ENCODE measurements at regions not wholly inside any gene's neighbourhood (a gene's known extent, or its start where the extent isn't known, plus 50 kb on each side); places are given as distances from the start of the nearest gene placed in this dataset.

GRCh38 chr22:17303840-17304779 is 65.2 kb upstream of the CECR2 start:
- no peak overlapping the region for H3K4ac ChIP-seq (ENCODE audit: low read depth, low read length)
- no peak overlapping the region for H2BK20ac ChIP-seq (ENCODE audit: low read depth, low read length, poor library complexity, severe bottlenecking)
- H2BK12ac ChIP-seq (ENCODE audit: insufficient read length, low read depth, low read length): no peak overlapping the region
- no peak for DNase-seq
- no peak overlapping the region for H3T11ph ChIP-seq (ENCODE audit: low read length)
- no peak overlapping the region for H3K27ac ChIP-seq (ENCODE audit: insufficient read length, low read depth, low read length)
- H3K23me2 ChIP-seq (ENCODE audit: insufficient read length, low read depth, low read length, poor library complexity, severe bottlenecking): no peaks in the 10 kb centered on the region
- no peak overlapping the region for H2AK5ac ChIP-seq (ENCODE audit: insufficient read length, low read length)
- H3K27ac Mint-ChIP-seq: no peak overlapping the region; a peak in 1 of 7 replicates
- H3K9me3 Mint-ChIP-seq: peaks cover 7 to 9% of the 10 kb centered on the region in 2 experiments
- no peak overlapping the region for H3K4me2 ChIP-seq (ENCODE audit: insufficient read depth, insufficient read length, low read length)
- no peak for TF ChIP-seq CTCF (conservative IDR thresholded peaks at IDR 0.05)
- peaks cover 9 to 33% of the 10 kb centered on the region in 2 experiments for H3K4me1 Mint-ChIP-seq
- no peak overlapping the region for H3K56ac ChIP-seq (ENCODE audit: insufficient read length, low read depth, low read length)
- H3K14ac ChIP-seq (ENCODE audit: insufficient read depth, low read length): no peak overlapping the region
- no peak overlapping the region for H2AFZ ChIP-seq (ENCODE audit: low read length)
- H4K91ac ChIP-seq (ENCODE audit: insufficient read length, low read depth, low read length): no peak overlapping the region
- H3K4me3 Mint-ChIP-seq: no peak overlapping the region
- no peak overlapping the region for H2BK5ac ChIP-seq (ENCODE audit: insufficient read length, low read length)
- peaks cover 2 to 9% (median 7%) of the 10 kb centered on the region in 3 experiments for H3K36me3 Mint-ChIP-seq (ENCODE audit: insufficient read depth in 1 of 3, low read depth in 3 of 3)
- H2BK120ac ChIP-seq (ENCODE audit: low read depth, low read length, poor library complexity, severe bottlenecking): no peak overlapping the region
- H3K79me1 ChIP-seq (ENCODE audit: insufficient read depth, low read depth, low read length, poor library complexity, severe bottlenecking): no peaks in the 10 kb centered on the region
- H3K4me1 ChIP-seq (ENCODE audit: insufficient read depth, low read length): peaks cover 9% of the 10 kb centered on the region; the same call in 1 of the 2 replicates
- H3K79me2 ChIP-seq (ENCODE audit: insufficient read depth, low read length): no peaks in the 10 kb centered on the region
- H3K9ac ChIP-seq (ENCODE audit: extremely low read depth, insufficient read length, low read length): no peak overlapping the region
- H4K20me1 ChIP-seq (ENCODE audit: control insufficient read depth, insufficient read depth, insufficient read length): no peaks in the 10 kb centered on the region
- H4K5ac ChIP-seq (ENCODE audit: insufficient read length, low read depth, low read length): no peak overlapping the region
- H3K9me3 ChIP-seq (ENCODE audit: control insufficient read depth, low read depth, low read length): no peaks in the 10 kb centered on the region
- no peaks in the 10 kb centered on the region for H3K27me3 ChIP-seq (ENCODE audit: insufficient read depth, low read length)
- H3K18ac ChIP-seq (ENCODE audit: insufficient read length, low read depth, low read length): no peak overlapping the region
- H2BK15ac ChIP-seq (ENCODE audit: low read depth, low read length): no peak overlapping the region
- H4K8ac ChIP-seq (replicated peaks; ENCODE audit: insufficient read length, low read depth, low read length): no peak overlapping the region
- H3K23ac ChIP-seq (ENCODE audit: insufficient read length, low read depth, low read length): no peak overlapping the region
- no CpG with 5 or more reads among the region's 21 CpGs for WGBS (ENCODE audit: extremely low coverage, insufficient read length, low lambda C conversion rate)
- peaks cover 2% of the 10 kb centered on the region; the same call in 1 of the 2 replicates for H3K27me3 Mint-ChIP-seq (ENCODE audit: low read depth)
